GM23338 (cell line): ENCODE measurements at regions not wholly inside any gene's neighbourhood (a gene's known extent, or its start where the extent isn't known, plus 50 kb on each side); places are given as distances from the start of the nearest gene placed in this dataset.
A peak's percentile ranks its signal among the peaks of the same experiment; 100 is the strongest.

Experiments used
- ATAC-seq: fragments of 200-7000 bp; cut with Tn5 transposase; 3 replicates; pipeline ENCODE4 v1.9.1; 2020
- DNase-seq: peaks from one replicate; pipeline ENCODE4 v3.0.0-alpha.2; 2015; ENCODE audit warnings: low spot score
- H2AFZ ChIP-seq: fragments of 200-600 bp; sonication (generic); 2 replicates; pipeline ENCODE4 v1.8.0; 2016; ENCODE audit warnings: antibody characterized with exemption, mild to moderate bottlenecking, moderate library complexity
- H3F3A ChIP-seq: fragments of 200-600 bp; sonication (generic); replicated peaks from 2 replicates; pipeline ENCODE4 v1.8.0; 2017; ENCODE audit warnings: antibody characterized with exemption, mixed run types, low read depth
- H3K27ac ChIP-seq: fragments of 200-600 bp; sonication (generic); 2 replicates; pipeline ENCODE4 v1.6.1; 2016; ENCODE audit warnings: low read depth
- H3K27me3 ChIP-seq: fragments of 200-600 bp; sonication (generic); 2 replicates; pipeline ENCODE4 v1.8.0; 2016; ENCODE audit warnings: mild to moderate bottlenecking, mixed run types, moderate library complexity; ENCODE audit not compliant: insufficient read depth
- H3K36me3 ChIP-seq: fragments of 200-600 bp; sonication (generic); 2 replicates; pipeline ENCODE4 v1.8.0; 2016; ENCODE audit warnings: mild to moderate bottlenecking; ENCODE audit not compliant: insufficient read depth
- H3K4me1 ChIP-seq: fragments of 200-600 bp; sonication (generic); 2 replicates; pipeline ENCODE4 v1.8.0; 2016; ENCODE audit warnings: mild to moderate bottlenecking, moderate library complexity; ENCODE audit not compliant: insufficient read depth
- H3K4me2 ChIP-seq: fragments of 200-600 bp; sonication (generic); 2 replicates; pipeline ENCODE4 v1.7.1; 2017; ENCODE audit warnings: mixed run types
- H3K4me3 ChIP-seq: fragments of 200-600 bp; sonication (generic); 2 replicates; pipeline ENCODE4 v1.6.1; 2016; ENCODE audit warnings: mixed run types
- H3K79me2 ChIP-seq: fragments of 200-600 bp; sonication (generic); replicated peaks from 2 replicates; pipeline ENCODE4 v1.8.0; 2017; ENCODE audit warnings: mild to moderate bottlenecking; ENCODE audit not compliant: insufficient read depth
- H3K9me2 ChIP-seq: fragments of 200-600 bp; sonication (generic); 2 replicates; pipeline ENCODE4 v1.8.0; 2017; ENCODE audit not compliant: insufficient read depth
- H4K20me1 ChIP-seq: fragments of 200-600 bp; sonication (generic); replicated peaks from 2 replicates; pipeline ENCODE4 v1.8.0; 2017; ENCODE audit warnings: mild to moderate bottlenecking; ENCODE audit not compliant: insufficient read depth
- H3K27ac Mint-ChIP-seq: 2 replicates; pipeline ENCODE4 v1.8.0; 2020; ENCODE audit warnings: inconsistent platforms, mild to moderate bottlenecking, moderate library complexity, mixed read lengths
- H3K27me3 Mint-ChIP-seq: 3 replicates; pipeline ENCODE4 v1.8.0; 2022; ENCODE audit warnings: low read depth, mild to moderate bottlenecking, moderate library complexity, mixed read lengths, inconsistent platforms; ENCODE audit not compliant: insufficient read depth, poor library complexity
- H3K36me3 Mint-ChIP-seq: 3 replicates; pipeline ENCODE4 v1.8.0; 2021; ENCODE audit warnings: low read depth, mild to moderate bottlenecking, inconsistent platforms, moderate library complexity, mixed read lengths
- H3K4me1 Mint-ChIP-seq: 3 replicates; pipeline ENCODE4 v1.8.0; 2020; ENCODE audit warnings: mild to moderate bottlenecking, inconsistent platforms, mixed read lengths
- H3K4me3 Mint-ChIP-seq: 3 replicates; pipeline ENCODE4 v1.8.0; 2021; ENCODE audit warnings: moderate library complexity, mild to moderate bottlenecking, inconsistent platforms, mixed read lengths
- H3K9me3 Mint-ChIP-seq: 3 replicates; pipeline ENCODE4 v1.8.0; 2020; ENCODE audit warnings: moderate library complexity, mild to moderate bottlenecking, inconsistent platforms, mixed read lengths
- CREB1 ChIP-seq: fragments of 250-450 bp; sonication (Bioruptor Pico); IDR thresholded peaks from 2 replicates; pipeline ENCODE4 v1.5.0; 2020; ENCODE audit warnings: low read depth, mild to moderate bottlenecking, moderate library complexity
- CTCF ChIP-seq, 2 experiments: fragments of 200-600 bp in 1 of 2; sonication (generic) in 1 of 2; conservative IDR thresholded peaks; 2 replicates each; pipeline versions ENCODE4 v1.5.1 to v1.6.1; 2016 to 2017; ENCODE audit warnings: antibody characterized with exemption in 2 of 2, low read depth in 2 of 2, mild to moderate bottlenecking in 2 of 2, moderate library complexity in 1 of 2
- ETS1 ChIP-seq: IDR thresholded peaks from 2 replicates; pipeline ENCODE4 v1.6.1; 2016; ENCODE audit warnings: antibody characterized with exemption
- REST ChIP-seq: IDR thresholded peaks from one replicate; pipeline ENCODE4 v1.6.1; 2018; ENCODE audit warnings: antibody characterized with exemption; ENCODE audit not compliant: unreplicated experiment
- STAT1 ChIP-seq: IDR thresholded peaks from one replicate; pipeline ENCODE4 v1.6.1; 2016; ENCODE audit warnings: antibody characterized with exemption; ENCODE audit not compliant: unreplicated experiment
- ZNF331 ChIP-seq: fragments of 250-450 bp; sonication (Bioruptor Pico); IDR thresholded peaks from 2 replicates; pipeline ENCODE4 v1.5.0; 2020; ENCODE audit warnings: low read depth, mild to moderate bottlenecking, moderate library complexity
- ZNF462 ChIP-seq: fragments of 250-450 bp; sonication (Bioruptor Pico); IDR thresholded peaks from 2 replicates; pipeline ENCODE4 v1.5.0; 2020; ENCODE audit warnings: mild to moderate bottlenecking, moderate library complexity

GRCh38 chr10:10197423-10197822 is 820.2 kb upstream of the CELF2 start (continued):
- TF ChIP-seq ETS1 (no peak), ZNF331 (CRISPR knock-in tag) (no peak), CTCF (conservative IDR thresholded peaks at IDR 0.05; ENCODE audit: low read depth in 2 of 2) (no peak), REST (no peak)

- TF ChIP-seq CREB1 (CRISPR knock-in tag) (no peak), STAT1 (no peak), REST (no peak), ZNF462 (CRISPR knock-in tag) (no peak)
- DNase-seq, result no peak
- Histone ChIP-seq H3F3A (no peaks in the 10 kb centered on the region), H2AFZ (peak overlapping the region; percentile 60; the same call in 1 of the 2 replicates), H3K27ac (no peak overlapping the region), H4K20me1 (no peaks in the 10 kb centered on the region), H3K36me3 (no peaks in the 10 kb centered on the region), H3K4me2 (no peak overlapping the region), H3K4me1 (no peaks in the 10 kb centered on the region), H3K9me2 (peaks cover 20% of the 10 kb centered on the region; the same call in 1 of the 2 replicates), H3K79me2 (no peaks in the 10 kb centered on the region), H3K4me3 (no peak overlapping the region), H3K27me3 (no peaks in the 10 kb centered on the region)
- Mint-ChIP-seq H3K4me3 (no peak overlapping the region), H3K36me3 (peaks cover 5% of the 10 kb centered on the region; the same call in 2 of the 3 replicates), H3K27ac (no peak overlapping the region), H3K4me1 (no peaks in the 10 kb centered on the region), H3K9me3 (peaks cover 8% of the 10 kb centered on the region; the same call in 2 of the 3 replicates), H3K27me3 (no peaks in the 10 kb centered on the region)
- no peak for ATAC-seq
These were observed 819.3 kb upstream of the CELF2 start for GRCh38 chr10:10198363-10198762.
